Osteocyte (in vitro differentiated cells): ENCODE measurements at regions not wholly inside any gene's neighbourhood (a gene's known extent, or its start where the extent isn't known, plus 50 kb on each side); places are given as distances from the start of the nearest gene placed in this dataset.

Experiments used
- DNase-seq: peaks from one replicate; pipeline ENCODE4 v3.0.0; 2021; ENCODE audit warnings: mixed read lengths; ENCODE audit not compliant: unreplicated experiment; ENCODE audit errors: extremely low spot score
- H3K27ac Mint-ChIP-seq: one replicate; pipeline ENCODE4 v1.8.0; 2021; ENCODE audit warnings: mild to moderate bottlenecking, mixed read lengths; ENCODE audit not compliant: unreplicated experiment
- H3K27me3 Mint-ChIP-seq: one replicate; pipeline ENCODE4 v1.8.0; 2021; ENCODE audit warnings: mixed read lengths; ENCODE audit not compliant: unreplicated experiment
- H3K36me3 Mint-ChIP-seq: one replicate; pipeline ENCODE4 v1.8.0; 2021; ENCODE audit warnings: mixed read lengths; ENCODE audit not compliant: unreplicated experiment
- H3K4me1 Mint-ChIP-seq: one replicate; pipeline ENCODE4 v1.8.0; 2021; ENCODE audit warnings: mixed read lengths; ENCODE audit not compliant: unreplicated experiment
- H3K4me3 Mint-ChIP-seq: one replicate; pipeline ENCODE4 v1.8.0; 2021; ENCODE audit warnings: mild to moderate bottlenecking, moderate library complexity, mixed read lengths; ENCODE audit not compliant: unreplicated experiment
- H3K9me3 Mint-ChIP-seq: one replicate; pipeline ENCODE4 v1.8.0; 2021; ENCODE audit warnings: mixed read lengths; ENCODE audit not compliant: unreplicated experiment
- TF ChIP-seq, protein P1 (sequence below): fragments of 200-600 bp; sonication (generic); IDR thresholded peaks from 2 replicates; pipeline ENCODE4 v1.5.0; 2021; ENCODE audit warnings: antibody characterized with exemption, mild to moderate bottlenecking, moderate library complexity

DNA sequence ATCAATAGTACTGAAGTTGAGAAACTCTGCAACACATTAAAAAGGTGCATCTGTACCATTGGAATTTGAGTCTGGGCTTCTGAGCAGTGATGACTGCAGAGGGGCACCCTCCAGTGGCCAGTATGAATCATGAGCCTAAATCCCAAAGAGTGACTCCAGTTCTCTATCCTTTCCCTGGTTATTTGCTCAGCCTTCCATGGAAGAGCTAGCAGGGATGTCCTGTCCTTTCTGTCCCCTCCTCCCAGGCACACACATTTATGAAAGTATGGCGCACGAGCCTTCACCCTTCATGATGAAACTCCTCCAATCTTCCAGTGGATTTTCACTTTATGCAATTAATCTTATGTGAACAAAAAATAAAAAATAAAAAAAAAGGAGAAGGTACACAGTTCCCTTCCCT is 81.0 kb downstream of the ESM1 start:
- no peak overlapping the region for H3K4me3 Mint-ChIP-seq
- H3K4me1 Mint-ChIP-seq = peaks cover 10% of the 10 kb centered on the region
- no peaks in the 10 kb centered on the region for H3K36me3 Mint-ChIP-seq
- no peak for DNase-seq
- H3K27me3 Mint-ChIP-seq = peaks cover 28% of the 10 kb centered on the region
- TF ChIP-seq, protein P1, sequence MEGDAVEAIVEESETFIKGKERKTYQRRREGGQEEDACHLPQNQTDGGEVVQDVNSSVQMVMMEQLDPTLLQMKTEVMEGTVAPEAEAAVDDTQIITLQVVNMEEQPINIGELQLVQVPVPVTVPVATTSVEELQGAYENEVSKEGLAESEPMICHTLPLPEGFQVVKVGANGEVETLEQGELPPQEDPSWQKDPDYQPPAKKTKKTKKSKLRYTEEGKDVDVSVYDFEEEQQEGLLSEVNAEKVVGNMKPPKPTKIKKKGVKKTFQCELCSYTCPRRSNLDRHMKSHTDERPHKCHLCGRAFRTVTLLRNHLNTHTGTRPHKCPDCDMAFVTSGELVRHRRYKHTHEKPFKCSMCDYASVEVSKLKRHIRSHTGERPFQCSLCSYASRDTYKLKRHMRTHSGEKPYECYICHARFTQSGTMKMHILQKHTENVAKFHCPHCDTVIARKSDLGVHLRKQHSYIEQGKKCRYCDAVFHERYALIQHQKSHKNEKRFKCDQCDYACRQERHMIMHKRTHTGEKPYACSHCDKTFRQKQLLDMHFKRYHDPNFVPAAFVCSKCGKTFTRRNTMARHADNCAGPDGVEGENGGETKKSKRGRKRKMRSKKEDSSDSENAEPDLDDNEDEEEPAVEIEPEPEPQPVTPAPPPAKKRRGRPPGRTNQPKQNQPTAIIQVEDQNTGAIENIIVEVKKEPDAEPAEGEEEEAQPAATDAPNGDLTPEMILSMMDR = peak; percentile 63
- H3K27ac Mint-ChIP-seq = no peak overlapping the region
- no peaks in the 10 kb centered on the region for H3K9me3 Mint-ChIP-seq

DNA sequence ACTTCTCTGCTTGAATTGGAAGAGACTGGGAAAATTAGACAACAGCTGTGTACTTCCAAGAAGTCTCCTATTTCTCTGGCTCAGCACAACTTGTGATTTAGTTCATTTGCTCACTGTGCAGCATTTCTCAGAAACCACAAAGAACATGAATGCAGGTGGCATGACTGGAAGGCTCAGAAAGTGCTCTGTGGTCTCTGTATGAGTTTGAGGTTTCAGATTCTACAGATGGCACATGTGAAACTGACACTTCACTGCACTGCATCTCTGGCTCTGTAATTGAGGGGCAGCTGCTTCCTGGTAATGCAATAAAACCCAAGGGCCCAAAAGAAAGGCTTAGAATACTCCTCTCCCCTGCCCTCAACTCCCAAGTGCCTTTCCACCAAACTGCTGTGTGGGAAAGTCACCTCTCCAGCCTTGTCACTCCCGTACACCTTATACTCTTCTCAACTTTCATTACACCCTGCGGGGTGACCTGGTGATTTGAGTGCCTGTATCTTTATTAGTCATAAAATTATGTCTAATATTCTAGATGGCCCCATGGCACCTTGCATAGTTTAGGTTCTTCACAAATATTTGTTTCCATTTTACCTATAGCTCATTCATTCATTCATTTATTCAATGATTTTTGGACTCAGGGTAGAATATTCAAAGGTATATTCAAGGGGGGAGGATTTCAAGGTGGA is 82.5 kb downstream of the ESM1 start:
- peaks cover 40% of the 10 kb centered on the region for H3K27me3 Mint-ChIP-seq

DNA sequence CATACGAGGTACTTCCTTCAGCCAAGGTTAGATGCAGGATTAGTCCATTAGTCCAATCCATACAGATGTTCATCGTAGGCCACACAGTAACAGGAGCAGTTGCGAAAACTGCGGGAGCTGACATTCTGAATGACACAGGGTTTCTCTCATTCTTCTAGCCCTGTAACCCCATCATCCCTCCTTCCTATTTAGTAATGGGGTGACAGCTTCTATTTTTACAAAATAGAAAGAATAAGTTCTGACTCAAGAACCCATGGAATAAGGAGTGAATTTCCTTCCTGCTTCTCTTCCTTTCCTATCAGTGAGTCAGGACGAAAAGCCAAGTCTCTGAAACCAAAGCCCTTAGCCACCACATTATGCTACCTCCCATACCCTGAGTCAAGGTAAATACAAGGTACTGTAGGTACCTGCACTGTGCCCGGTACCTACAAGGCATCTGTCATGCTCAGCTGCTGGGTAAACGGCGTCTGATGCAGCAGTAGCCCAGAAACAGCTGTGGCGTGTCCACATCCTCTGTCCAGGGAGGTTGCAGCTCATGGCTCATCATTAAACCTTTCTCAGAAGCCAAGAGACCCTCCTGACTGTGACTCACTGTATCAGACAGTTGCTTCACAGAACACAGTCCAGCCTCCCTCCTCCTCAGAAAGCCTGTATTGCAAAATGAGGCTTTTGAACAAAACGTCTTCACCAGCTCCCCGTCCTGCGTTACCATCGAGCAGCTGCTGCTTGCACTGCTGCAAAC is 84.2 kb downstream of the ESM1 start:
- no peak for DNase-seq
- H3K9me3 Mint-ChIP-seq = no peaks in the 10 kb centered on the region
- peaks cover 10% of the 10 kb centered on the region for H3K4me1 Mint-ChIP-seq
- TF ChIP-seq, protein P1 = no peak
- H3K27me3 Mint-ChIP-seq = peaks cover 52% of the 10 kb centered on the region
- no peaks in the 10 kb centered on the region for H3K36me3 Mint-ChIP-seq
- no peak overlapping the region for H3K27ac Mint-ChIP-seq
- no peak overlapping the region for H3K4me3 Mint-ChIP-seq

More for the DNA sequence above, 82.5 kb downstream of the ESM1 start:
- TF ChIP-seq, protein P1 = no peak
- no peak for DNase-seq
- Mint-ChIP-seq H3K4me1 (peaks cover 10% of the 10 kb centered on the region), H3K9me3 (no peaks in the 10 kb centered on the region), H3K4me3 (no peak overlapping the region), H3K27ac (peak overlapping the region; percentile 31), H3K36me3 (no peaks in the 10 kb centered on the region)

DNA sequence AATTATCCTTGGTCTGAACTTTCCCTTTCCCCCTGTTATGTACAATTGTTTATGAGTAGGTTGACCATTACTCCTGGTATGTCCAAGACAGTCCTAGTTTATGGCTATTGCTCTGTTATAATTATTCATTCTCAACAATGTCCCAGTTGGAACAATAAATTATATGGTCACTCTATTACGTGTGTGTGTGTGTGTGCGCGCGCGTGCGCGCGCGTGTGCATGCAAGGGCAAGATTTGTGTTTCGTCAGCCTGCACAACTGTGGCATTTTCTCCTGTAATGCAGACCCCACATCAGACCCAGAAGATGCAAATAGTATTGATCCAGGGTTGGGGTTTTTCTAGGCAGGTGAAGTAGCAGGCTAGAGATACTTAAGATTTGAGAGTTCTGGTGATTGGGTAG is 88.4 kb downstream of the ESM1 start:
- no peak for DNase-seq
- Mint-ChIP-seq H3K4me1 (peaks cover 6% of the 10 kb centered on the region), H3K27me3 (peaks cover 47% of the 10 kb centered on the region), H3K9me3 (no peaks in the 10 kb centered on the region), H3K27ac (no peak overlapping the region), H3K36me3 (no peaks in the 10 kb centered on the region), H3K4me3 (no peak overlapping the region)
- TF ChIP-seq, protein P1 = no peak

DNA sequence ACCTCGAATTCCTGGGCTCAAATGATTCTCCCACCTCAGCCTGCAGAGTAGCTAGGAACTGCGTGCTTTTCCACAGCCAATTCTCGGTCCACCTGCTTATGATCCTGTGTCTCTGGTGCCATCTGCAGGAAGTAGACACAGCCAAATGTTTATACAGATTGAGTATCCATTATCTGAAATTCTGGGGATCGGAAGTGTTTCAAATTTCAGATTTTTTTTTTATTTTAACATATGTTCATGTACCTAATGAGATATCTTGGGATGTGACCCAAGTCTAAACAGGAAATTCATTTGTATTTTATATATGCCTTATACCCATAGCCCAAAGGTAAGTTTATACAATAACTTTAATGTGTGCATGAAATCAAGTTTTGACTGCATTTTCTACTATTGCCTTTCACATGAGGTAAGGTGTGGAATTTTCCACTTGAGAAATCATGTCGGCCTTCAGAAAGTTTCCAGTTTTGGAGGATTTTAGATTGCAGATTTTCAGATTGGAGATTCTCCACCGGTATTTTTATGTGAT is 89.5 kb downstream of the ESM1 start:
- TF ChIP-seq, protein P1 = peak; percentile 68
- H3K36me3 Mint-ChIP-seq = no peaks in the 10 kb centered on the region
- no peak overlapping the region for H3K4me3 Mint-ChIP-seq
- no peak for DNase-seq
- peaks cover 42% of the 10 kb centered on the region for H3K27me3 Mint-ChIP-seq
- peaks cover 6% of the 10 kb centered on the region for H3K4me1 Mint-ChIP-seq
- no peak overlapping the region for H3K27ac Mint-ChIP-seq
- no peaks in the 10 kb centered on the region for H3K9me3 Mint-ChIP-seq
